GM10248 (cell line): ENCODE measurements at regions not wholly inside any gene's neighbourhood (a gene's known extent, or its start where the extent isn't known, plus 50 kb on each side); places are given as distances from the start of the nearest gene placed in this dataset.

Experiments
- CTCF ChIA-PET: fragments of 300-600 bp; sonication (Branson Sonifier 250); formaldehyde crosslinking; extraction: SDS; loops from one replicate; lab custom pipeline; 2021; ENCODE audit warnings: antibody characterized with exemption; lab: Yijun Ruan, JAX
- POLR2A ChIA-PET: fragments of 350-650 bp; sonication (Branson Sonifier 250); formaldehyde crosslinking; extraction: SDS; loops from one replicate; lab custom pipeline; 2020; ENCODE audit warnings: antibody characterized with exemption; lab: Yijun Ruan, JAX
- DNase-seq: peaks from one replicate; pipeline ENCODE4 v3.0.0; 2012; ENCODE audit errors: extremely low spot score
- CTCF ChIP-seq: IDR thresholded peaks from 2 replicates; pipeline ENCODE4 v1.5.1; 2012; ENCODE audit warnings: mild to moderate bottlenecking, low read depth; ENCODE audit errors: extremely low read depth, missing control alignments, control extremely low read depth

GRCh38 chr17:65324611-65325342 is 187.6 kb downstream of the RGS9 start:
- no peak for TF ChIP-seq CTCF
- ChIA-PET CTCF (no interaction called here), POLR2A (no interaction called here)

GRCh38 chr17:65323049-65323448 is 185.9 kb downstream of the RGS9 start:
- DNase-seq: no peak
- TF ChIP-seq CTCF: no peak
- POLR2A ChIA-PET: no interaction called here
- CTCF ChIA-PET: no interaction called here

More at GRCh38 chr17:65324611-65325342, 187.6 kb downstream of the RGS9 start:
- no peak for DNase-seq

GRCh38 chr17:65320820-65321219 is 183.7 kb downstream of the RGS9 start:
- ChIA-PET POLR2A (no interaction called here), CTCF (no interaction called here)
- TF ChIP-seq CTCF: no peak
- DNase-seq: no peak

DNA sequence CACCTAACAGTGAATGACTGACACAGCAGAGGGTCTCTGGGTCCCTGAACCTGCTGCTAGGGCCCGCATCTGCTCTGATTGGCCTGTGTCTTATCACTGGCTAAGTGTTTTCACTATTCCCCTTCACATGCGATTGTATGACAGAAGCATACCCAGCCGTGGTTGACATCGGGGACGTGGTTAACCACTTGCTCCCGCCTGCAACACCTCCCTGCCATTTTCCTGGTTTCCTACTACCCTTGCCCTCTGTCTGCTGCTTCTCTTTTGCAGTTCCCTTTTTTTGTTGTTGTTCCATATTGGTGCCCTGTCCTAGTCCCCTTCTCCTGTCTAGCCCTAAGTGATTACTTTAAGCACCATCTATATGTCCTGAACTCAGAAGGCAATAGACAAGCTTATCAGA is 177.0 kb downstream of the RGS9 start:
- DNase-seq: no peak
- POLR2A ChIA-PET: no interaction called here
- no peak for TF ChIP-seq CTCF
- CTCF ChIA-PET: no interaction called here

- CTCF ChIA-PET: interaction anchor here (1.0 kb wide), 1 partner anchor 18 kb away, joined by 3 read pairs; no protein-coding TSS in a partner anchor
- POLR2A ChIA-PET: no interaction called here
- no peak for DNase-seq
These were observed 175.7 kb downstream of the RGS9 start for GRCh38 chr17:65312718-65313377.

DNA sequence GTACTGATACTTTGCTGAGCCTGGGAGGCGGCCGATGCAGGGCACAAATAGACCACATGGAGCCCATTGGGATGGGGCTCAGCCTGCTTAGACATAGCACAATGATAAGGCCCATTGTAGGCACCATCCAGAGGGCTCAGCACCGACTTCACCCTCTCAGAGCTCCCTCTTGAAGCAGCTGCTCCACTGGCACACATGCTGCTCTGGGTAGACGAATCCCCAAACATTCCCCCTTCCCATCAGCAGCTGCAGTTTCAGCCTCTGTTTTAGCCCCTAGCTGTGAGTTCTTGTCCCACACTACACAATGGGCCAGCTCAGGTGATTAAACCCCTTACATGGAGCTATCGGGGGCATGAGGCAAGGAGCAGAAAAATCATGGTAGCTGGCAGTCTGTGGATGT is 174.1 kb downstream of the RGS9 start:
- no peak for TF ChIP-seq CTCF
- CTCF ChIA-PET: interaction anchor here (0.9 kb wide), 1 partner anchor 16 kb away, joined by 3 read pairs; no protein-coding TSS in a partner anchor
- DNase-seq: no peak
- POLR2A ChIA-PET: no interaction called here

More at GRCh38 chr17:65312718-65313377, 175.7 kb downstream of the RGS9 start:
- TF ChIP-seq CTCF: no peak
